Iris pigment epithelial cell (primary cell): ENCODE measurements at regions not wholly inside any gene's neighbourhood (a gene's known extent, or its start where the extent isn't known, plus 50 kb on each side); places are given as distances from the start of the nearest gene placed in this dataset.
A peak's percentile ranks its signal among the peaks of the same experiment; 100 is the strongest.

Experiments
- DNase-seq: peaks from one replicate; pipeline ENCODE4 v3.0.0-alpha.2; 2011; ENCODE audit warnings: low read depth

DNA sequence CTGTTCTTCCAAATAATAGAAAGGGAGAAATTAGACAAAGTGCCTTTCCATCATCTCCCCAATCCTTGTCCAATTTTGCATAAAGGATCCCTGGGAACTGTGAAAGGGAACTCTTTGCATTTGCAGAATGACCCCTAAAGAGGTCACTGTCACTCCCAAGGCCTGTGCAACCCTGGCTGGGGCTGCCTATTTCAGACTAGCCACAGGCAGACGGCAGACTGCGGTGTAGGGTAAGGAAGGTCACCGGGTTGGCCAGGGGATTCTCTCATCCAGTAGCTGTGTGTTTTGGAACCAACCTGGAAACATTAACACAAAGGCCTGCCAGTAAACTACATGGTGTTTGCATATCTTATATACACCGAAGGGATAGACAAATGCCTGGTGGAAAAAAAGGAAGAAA is 818.7 kb downstream of the BCL11A start:
- DNase-seq: no peak

- no peak for DNase-seq
Observed at GRCh38 chr2:59733970-59734369, 819.5 kb downstream of the BCL11A start.

- DNase-seq: no peak
Observed at GRCh38 chr2:59733567-59733930, 819.9 kb downstream of the BCL11A start.

DNA sequence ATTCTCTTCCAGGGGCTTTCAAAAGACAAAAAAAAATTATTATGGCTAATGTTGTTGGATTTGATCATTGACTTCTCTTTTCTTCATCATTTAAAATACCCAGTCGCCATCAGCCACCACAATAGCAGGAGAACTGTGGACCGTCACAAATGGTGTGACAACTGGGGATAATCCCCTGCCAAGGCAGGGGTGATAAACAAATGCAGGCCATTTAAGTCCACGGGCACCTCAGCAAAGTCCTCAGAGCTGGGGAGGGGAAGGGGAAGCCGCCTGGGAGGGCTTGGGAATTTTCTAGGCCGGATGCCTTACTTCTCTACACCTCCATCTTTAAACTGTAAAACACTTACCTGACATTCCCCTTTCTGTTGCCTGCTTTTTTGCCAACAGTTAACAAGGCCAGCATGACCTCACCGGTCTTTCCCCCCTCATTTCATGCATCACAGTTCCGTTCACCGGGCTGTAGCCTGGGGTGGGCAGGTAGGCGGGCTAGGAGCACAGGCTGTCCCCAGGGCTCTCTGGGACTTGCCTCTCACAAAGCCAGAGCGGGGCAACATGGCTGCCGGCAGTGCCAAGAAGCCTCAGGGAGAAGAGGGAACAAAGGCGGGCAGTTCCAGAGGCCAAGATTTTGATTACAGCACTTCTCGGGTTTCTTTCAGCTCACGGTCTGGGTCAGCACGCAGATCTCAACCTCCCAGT is 820.4 kb downstream of the BCL11A start:
- no peak for DNase-seq

DNA sequence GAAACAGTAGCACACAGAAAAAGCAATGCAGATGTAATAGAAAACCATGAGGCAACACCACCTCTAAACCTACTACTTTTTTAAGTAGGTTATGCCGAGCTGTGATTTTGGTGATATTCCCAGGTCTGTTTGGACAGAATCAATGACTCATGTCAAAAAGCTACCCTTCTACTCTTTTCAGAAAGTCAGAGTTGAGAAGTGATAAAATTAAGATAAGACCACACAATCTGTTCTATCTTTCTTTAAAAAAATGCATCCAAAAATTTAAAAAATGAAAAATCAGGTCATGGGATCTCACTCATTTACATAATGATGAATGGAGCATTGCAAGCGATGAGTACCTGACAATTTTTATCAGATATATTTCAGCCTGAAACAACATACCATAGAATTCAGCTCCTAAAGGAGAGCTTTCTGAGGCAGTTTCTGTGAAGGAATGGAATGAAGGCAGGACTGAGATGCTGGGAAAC is 826.3 kb downstream of the BCL11A start:
- no peak for DNase-seq

DNA sequence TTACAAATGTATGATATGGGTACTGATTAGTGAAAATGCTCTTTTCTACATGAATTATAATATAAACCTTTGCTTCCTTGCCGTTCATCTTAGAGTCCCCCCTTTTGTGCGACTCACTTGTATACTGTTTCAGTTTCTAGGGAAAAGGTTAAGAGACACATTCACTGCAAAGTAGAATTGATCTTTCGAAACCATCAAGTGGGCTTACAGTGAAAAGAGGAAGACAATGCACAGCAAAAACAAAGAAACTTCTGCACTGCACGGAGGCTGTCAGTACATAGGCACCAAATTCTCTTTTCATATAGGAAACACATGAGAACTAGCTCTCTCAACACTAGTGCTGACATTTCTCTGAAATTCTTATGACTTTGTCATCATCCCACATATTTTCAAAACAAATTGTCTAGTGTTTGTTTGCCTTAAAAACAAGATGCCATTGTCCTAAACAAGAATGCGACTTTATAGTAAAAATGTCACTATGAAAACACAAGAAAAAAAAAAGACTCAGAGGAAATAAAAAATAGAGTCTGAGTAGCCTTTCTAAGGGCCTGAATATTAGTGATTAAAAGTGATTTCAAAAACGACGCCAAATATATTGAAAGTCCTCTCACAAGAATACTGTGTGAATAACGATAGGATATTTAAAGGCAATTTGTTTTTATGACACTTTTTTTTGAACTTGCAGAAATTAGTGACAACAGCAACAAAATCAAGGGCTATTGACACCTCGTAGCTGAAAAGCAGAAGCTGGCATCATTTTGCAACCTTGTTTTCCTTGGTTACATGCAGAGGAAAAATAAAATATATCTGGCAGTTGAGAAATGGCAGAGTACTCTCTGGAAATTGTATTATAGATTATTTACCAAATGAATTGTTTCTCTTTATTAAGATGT is 827.0 kb downstream of the BCL11A start:
- DNase-seq: no peak

GRCh38 chr2:59724746-59725145 is 828.7 kb downstream of the BCL11A start:
- no peak for DNase-seq

- no peak for DNase-seq
Observed at GRCh38 chr2:59720296-59720866, 833.1 kb downstream of the BCL11A start.

- no peak for DNase-seq
Observed at GRCh38 chr2:59713577-59713976, 839.9 kb downstream of the BCL11A start.

GRCh38 chr2:59711121-59711520 is 842.3 kb downstream of the BCL11A start:
- DNase-seq: no peak

DNA sequence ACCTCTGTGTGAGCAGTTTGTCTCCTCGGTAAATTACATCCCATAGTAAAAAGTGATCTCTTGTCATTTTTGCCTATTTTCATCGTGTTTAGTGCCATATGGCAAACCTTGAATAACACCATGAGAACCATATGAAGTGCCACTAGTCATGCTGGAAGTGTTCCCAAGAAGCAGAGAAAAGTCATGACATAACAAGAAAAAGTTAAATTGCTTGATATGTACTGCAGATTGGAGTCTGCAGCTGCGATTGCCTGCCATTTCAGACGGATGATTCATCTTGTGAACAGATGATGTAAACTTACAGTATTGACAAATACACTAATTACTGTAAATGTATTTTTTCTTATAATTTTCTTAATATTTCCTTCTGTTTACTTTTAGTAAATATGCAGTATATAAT is 846.7 kb downstream of the BCL11A start:
- DNase-seq: no peak

GRCh38 chr2:59703796-59704195 is 849.7 kb downstream of the BCL11A start:
- DNase-seq: no peak

- no peak for DNase-seq
Observed at GRCh38 chr2:59702026-59702425, 851.4 kb downstream of the BCL11A start.

DNA sequence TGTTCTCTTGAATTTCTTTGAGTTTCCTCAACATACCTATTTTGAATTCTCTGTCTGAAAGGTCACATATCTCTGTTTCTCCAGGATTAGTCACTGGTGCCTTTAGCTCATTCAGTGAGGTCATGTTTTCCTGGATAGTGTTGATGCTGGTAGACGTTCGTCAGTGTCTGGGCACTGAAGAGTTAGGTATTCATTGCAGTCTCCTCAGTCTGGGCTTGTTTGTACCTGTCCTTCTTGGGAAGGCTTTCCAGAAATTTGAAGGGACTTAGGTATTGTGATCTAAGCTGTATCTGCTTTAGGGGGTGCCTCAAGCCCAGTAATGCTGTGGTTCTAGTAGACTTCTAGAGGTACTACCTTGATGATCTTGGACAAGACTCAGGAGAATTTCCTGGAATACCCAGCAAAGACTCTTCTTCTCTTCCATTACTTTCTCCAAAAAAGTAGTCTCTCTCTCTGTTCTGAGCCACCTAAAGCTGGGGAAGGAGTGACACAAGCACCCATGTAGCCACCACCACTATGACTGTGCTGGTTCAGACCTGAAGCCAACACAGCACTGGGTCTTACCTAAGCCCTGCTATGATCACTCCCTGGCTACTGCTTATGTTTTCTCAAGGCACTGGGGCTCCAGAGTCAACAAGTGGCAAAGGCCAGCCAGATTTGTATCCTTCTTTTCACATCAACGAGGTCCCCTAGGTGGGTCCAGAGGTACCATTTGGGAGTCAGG is 852.0 kb downstream of the BCL11A start:
- DNase-seq: no peak

- no peak for DNase-seq
Observed at GRCh38 chr2:59694176-59694575, 859.3 kb downstream of the BCL11A start.

DNA sequence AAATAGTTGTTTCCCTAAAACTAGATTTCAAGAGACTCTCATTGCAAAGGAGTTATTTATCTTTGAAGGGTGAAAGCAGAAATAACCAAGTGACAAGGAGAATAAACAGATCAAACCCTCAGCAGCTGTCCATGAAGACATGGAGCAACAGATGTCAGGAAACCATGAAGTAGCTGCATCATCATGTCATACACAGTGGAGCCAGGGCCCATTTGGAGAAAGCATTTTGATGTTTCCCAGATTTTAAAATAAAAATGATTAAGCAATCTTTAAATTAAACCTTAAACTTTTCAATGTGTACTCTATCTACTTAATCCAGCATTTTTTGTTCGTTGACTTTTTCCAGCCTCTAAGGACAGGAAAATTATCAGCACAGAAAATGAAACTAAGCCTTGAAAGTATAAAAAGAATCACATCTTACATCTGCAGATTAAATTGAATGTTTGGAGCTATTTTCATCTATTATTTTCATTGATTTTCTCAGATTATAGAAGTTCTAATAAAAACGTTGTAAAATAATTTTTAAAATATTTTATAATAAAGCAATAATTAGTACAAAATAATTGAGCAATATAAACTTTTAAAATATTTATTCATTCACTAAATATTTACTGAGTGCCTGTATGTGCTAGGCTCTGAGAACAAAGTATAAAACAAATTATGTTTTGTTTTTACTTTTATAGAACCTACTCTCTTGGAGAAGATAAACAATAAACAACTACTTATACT is 860.1 kb downstream of the BCL11A start:
- DNase-seq: no peak

DNA sequence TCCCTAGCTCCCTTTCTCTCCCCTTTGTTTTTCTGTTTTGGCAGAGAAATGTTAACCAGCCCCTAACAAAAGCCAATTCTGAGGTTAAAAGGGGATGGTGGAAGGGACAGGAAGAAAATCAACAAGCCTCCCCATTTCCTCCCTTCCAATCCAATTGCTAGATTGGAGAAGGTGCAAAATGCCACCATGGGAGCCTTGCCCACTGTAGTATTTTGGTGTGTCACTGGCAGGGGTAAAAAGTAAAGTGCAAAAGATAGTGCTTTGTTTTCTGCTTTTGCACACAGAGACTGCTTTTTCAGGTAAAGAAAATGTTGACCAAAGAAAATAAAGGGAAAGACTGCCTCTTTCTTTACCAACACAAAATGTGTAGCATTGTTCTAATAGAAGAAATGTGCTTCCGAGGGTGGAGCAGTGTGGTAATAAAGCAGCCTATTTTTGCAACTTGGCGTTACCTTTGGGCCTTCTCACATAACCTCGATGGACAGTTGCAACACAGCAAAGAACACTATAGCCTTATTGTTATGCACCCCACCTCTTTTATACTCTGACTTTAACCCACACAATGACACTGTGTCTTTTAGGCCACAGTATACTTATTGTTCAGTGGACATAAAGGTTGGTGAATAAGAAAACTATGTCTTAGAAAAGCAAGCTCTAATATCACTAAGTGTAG is 861.8 kb downstream of the BCL11A start:
- no peak for DNase-seq

GRCh38 chr2:59690849-59691248 is 862.6 kb downstream of the BCL11A start:
- DNase-seq: no peak

GRCh38 chr2:59684771-59685166 is 868.7 kb downstream of the BCL11A start:
- no peak for DNase-seq

- no peak for DNase-seq
Observed at GRCh38 chr2:59684116-59684770, 869.2 kb downstream of the BCL11A start.

DNA sequence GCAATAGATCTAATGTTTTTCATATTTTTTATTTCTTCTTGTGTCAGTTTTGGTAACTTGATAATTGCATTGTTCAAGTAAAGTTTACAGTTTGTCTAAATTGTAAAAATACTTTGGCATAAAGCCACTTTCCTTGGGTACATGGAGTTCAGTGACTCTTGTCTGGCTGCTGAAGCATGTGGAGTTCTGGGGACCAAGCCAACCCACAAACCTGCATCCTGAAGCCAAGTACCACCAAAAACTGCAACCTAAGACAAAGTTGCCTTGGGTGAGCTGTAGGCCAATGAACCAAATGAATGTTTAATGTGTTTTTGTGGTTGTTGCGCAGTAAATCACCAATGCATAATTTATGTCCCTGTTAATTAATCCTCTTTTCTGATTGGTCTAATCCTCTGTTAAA is 872.6 kb downstream of the BCL11A start:
- peak; percentile 1 for DNase-seq
